PC-3 (cell line): ENCODE measurements at regions not wholly inside any gene's neighbourhood (a gene's known extent, or its start where the extent isn't known, plus 50 kb on each side); places are given as distances from the start of the nearest gene placed in this dataset.

ENCODE experiments used
- ATAC-seq: fragments of 200-7000 bp; cut with Tn5 transposase; 2 replicates; pipeline ENCODE4 v1.9.1; 2020; ENCODE audit warnings: mild to moderate bottlenecking, moderate library complexity
- BruUV-seq: library from RNA; stranded (reverse); fragments of 400-500 nt; replicated peaks from 2 replicates; lab custom pipeline; 2021; lab: Mats Ljungman, UMichigan
- CTCF ChIA-PET: fragments of 300-600 bp; sonication (Branson Sonifier 250); formaldehyde crosslinking; loops from one replicate; lab custom pipeline; 2022; ENCODE audit warnings: antibody characterized with exemption; lab: Charles Lee
- POLR2A ChIA-PET: fragments of 300-600 bp; sonication (Branson Sonifier 250); formaldehyde crosslinking; loops from one replicate; lab custom pipeline; 2022; ENCODE audit warnings: antibody characterized with exemption; ENCODE audit not compliant: unreplicated experiment; lab: Charles Lee
- DNase-seq: peaks from one replicate; pipeline ENCODE4 v3.0.0-alpha.2; 2015
- H2AFZ ChIP-seq: fragments of 300-600 bp; sonication (generic); 2 replicates; pipeline ENCODE4 v1.6.0; 2016; ENCODE audit warnings: antibody characterized with exemption, low read length
- H3F3A ChIP-seq: fragments of 300-600 bp; sonication (generic); one replicate; pipeline ENCODE4 v1.6.0; 2017; ENCODE audit warnings: antibody characterized with exemption, low read length, control low read depth, mild to moderate bottlenecking; ENCODE audit not compliant: unreplicated experiment
- H3K27ac ChIP-seq: fragments of 300-600 bp; sonication (generic); 2 replicates; pipeline ENCODE4 v1.5.1; 2016; ENCODE audit warnings: mild to moderate bottlenecking, low read length
- H3K27me3 ChIP-seq: fragments of 300-600 bp; sonication (generic); 2 replicates; pipeline ENCODE4 v1.6.1; 2016; ENCODE audit warnings: low read length, mixed read lengths
- H3K36me3 ChIP-seq: fragments of 300-600 bp; sonication (generic); 2 replicates; pipeline ENCODE4 v1.6.1; 2016; ENCODE audit warnings: low read depth, mixed run types, low read length, mixed read lengths
- H3K4me1 ChIP-seq: fragments of 300-600 bp; sonication (generic); 2 replicates; pipeline ENCODE4 v1.5.1; 2016; ENCODE audit warnings: low read length; ENCODE audit not compliant: insufficient read depth
- H3K4me2 ChIP-seq: fragments of 300-600 bp; sonication (generic); 2 replicates; pipeline ENCODE4 v1.6.0; 2016; ENCODE audit warnings: low read length
- H3K4me3 ChIP-seq: fragments of 300-600 bp; sonication (generic); 2 replicates; pipeline ENCODE4 v1.5.1; 2016; ENCODE audit warnings: mild to moderate bottlenecking, low read length, mixed read lengths
- H3K79me2 ChIP-seq: fragments of 300-600 bp; sonication (generic); 2 replicates; pipeline ENCODE4 v1.6.1; 2017; ENCODE audit warnings: low read length, mixed read lengths
- H3K9ac ChIP-seq: fragments of 300-600 bp; sonication (generic); 2 replicates; pipeline ENCODE4 v1.6.0; 2016; ENCODE audit warnings: mild to moderate bottlenecking, low read length
- H3K9me2 ChIP-seq: fragments of 300-600 bp; sonication (generic); replicated peaks from 2 replicates; pipeline ENCODE4 v1.6.1; 2016; ENCODE audit warnings: mixed run types, low read length, mixed read lengths
- H3K9me3 ChIP-seq: fragments of 300-600 bp; sonication (generic); 2 replicates; pipeline ENCODE4 v1.6.1; 2016; ENCODE audit warnings: low read length, mixed read lengths
- H4K20me1 ChIP-seq: fragments of 300-600 bp; sonication (generic); 2 replicates; pipeline ENCODE4 v1.6.1; 2016; ENCODE audit warnings: low read length, mixed read lengths
- EZH2 ChIP-seq: fragments of 300-600 bp; sonication (generic); IDR thresholded peaks from one replicate; pipeline ENCODE4 v1.6.1; 2017; ENCODE audit warnings: antibody characterized with exemption, mild to moderate bottlenecking, low read length; ENCODE audit not compliant: unreplicated experiment
- EZH2phosphoT487 ChIP-seq: fragments of 300-600 bp; sonication (generic); IDR thresholded peaks from 2 replicates; pipeline ENCODE4 v1.6.1; 2018; ENCODE audit warnings: mild to moderate bottlenecking, antibody characterized with exemption, low read length, borderline replicate concordance
- intact Hi-C: fragments of 100-400 bp; cut with micrococcal nuclease; formaldehyde crosslinking; loops from 2 replicates; pipeline ENCODE4 v1.9.0; 2023
- TF ChIP-seq, protein P1 (sequence below): fragments of 300-600 bp; sonication (generic); conservative IDR thresholded peaks from 2 replicates; pipeline ENCODE4 v1.5.1; 2017; ENCODE audit warnings: antibody characterized with exemption, low read depth, mild to moderate bottlenecking, low read length

DNA sequence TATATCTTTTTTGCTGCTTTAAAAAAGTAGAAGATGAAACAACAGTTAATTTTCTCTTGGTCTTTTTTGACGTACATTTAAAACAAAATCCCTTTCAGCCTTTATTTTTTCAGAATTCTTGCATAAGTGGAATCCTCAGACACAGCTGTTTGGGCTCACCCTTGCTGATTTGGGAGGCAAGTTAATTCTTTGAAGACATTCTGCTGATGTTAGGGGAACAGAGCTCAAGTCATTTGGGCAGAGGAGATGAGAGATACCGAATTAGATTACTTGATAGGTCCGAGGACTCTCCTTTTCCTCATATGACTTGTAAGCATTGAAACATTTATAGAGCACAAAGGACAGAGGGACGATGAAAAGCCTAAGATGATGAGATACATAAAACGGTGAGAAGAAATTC lies 567.9 kb upstream of the CITED2 start:
- H3K4me1 ChIP-seq, result peaks cover 14% of the 10 kb centered on the region
- BruUV-seq, result no TSS peak
- ChIA-PET CTCF (no interaction called here), POLR2A (no interaction called here)
- no peaks in the 10 kb centered on the region for H3K9me2 ChIP-seq
- intact Hi-C loops, result no loop called here
- ATAC-seq, result no peak
- no peaks in the 10 kb centered on the region for H3F3A ChIP-seq
- no peaks in the 10 kb centered on the region for H3K27me3 ChIP-seq
- no peak overlapping the region for H3K4me2 ChIP-seq
- no peaks in the 10 kb centered on the region for H4K20me1 ChIP-seq
- no peak for DNase-seq
- no peak overlapping the region for H2AFZ ChIP-seq
- no peak overlapping the region for H3K9ac ChIP-seq
- H3K79me2 ChIP-seq, result no peaks in the 10 kb centered on the region
- no peaks in the 10 kb centered on the region for H3K9me3 ChIP-seq
- no peaks in the 10 kb centered on the region for H3K36me3 ChIP-seq
- H3K4me3 ChIP-seq, result no peak overlapping the region
- no peak overlapping the region for H3K27ac ChIP-seq
- TF ChIP-seq, protein P1, sequence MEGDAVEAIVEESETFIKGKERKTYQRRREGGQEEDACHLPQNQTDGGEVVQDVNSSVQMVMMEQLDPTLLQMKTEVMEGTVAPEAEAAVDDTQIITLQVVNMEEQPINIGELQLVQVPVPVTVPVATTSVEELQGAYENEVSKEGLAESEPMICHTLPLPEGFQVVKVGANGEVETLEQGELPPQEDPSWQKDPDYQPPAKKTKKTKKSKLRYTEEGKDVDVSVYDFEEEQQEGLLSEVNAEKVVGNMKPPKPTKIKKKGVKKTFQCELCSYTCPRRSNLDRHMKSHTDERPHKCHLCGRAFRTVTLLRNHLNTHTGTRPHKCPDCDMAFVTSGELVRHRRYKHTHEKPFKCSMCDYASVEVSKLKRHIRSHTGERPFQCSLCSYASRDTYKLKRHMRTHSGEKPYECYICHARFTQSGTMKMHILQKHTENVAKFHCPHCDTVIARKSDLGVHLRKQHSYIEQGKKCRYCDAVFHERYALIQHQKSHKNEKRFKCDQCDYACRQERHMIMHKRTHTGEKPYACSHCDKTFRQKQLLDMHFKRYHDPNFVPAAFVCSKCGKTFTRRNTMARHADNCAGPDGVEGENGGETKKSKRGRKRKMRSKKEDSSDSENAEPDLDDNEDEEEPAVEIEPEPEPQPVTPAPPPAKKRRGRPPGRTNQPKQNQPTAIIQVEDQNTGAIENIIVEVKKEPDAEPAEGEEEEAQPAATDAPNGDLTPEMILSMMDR, result no peak
- TF ChIP-seq EZH2, result no peak
- no peak for TF ChIP-seq EZH2phosphoT487

DNA sequence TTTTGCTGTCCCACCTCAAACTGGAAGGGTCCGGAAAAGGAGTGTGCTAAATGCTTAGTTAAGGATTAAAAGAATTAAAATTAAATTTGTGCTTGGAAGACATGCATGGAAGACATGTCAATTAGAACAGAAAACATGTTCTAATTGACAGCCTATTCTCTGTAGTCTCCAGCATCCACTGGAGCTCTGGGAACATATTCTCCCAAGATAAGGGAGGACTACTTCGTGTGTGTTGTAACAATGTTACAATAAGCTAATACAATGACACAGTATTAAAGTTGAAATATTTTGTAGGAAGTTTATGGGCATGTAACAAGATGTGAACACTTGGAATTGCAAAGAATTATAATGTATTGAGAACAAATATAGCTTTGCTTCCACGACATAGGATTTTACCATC lies 567.4 kb upstream of the CITED2 start:
- Histone ChIP-seq H3K4me2 (no peak overlapping the region), H4K20me1 (no peaks in the 10 kb centered on the region), H3K27me3 (no peaks in the 10 kb centered on the region), H3K4me3 (no peak overlapping the region), H3K27ac (no peak overlapping the region), H2AFZ (no peak overlapping the region), H3K79me2 (no peaks in the 10 kb centered on the region), H3K9me2 (no peaks in the 10 kb centered on the region), H3K36me3 (no peaks in the 10 kb centered on the region), H3K9ac (no peak overlapping the region), H3F3A (no peaks in the 10 kb centered on the region), H3K9me3 (no peaks in the 10 kb centered on the region), H3K4me1 (peaks cover 14% of the 10 kb centered on the region)
- TF ChIP-seq EZH2, result no peak
- no peak for TF ChIP-seq EZH2phosphoT487
- ATAC-seq (no peak), DNase-seq (no peak)
- CTCF ChIA-PET, result no interaction called here
- intact Hi-C loops, result no loop called here
- BruUV-seq, result no TSS peak
- POLR2A ChIA-PET, result no interaction called here

DNA sequence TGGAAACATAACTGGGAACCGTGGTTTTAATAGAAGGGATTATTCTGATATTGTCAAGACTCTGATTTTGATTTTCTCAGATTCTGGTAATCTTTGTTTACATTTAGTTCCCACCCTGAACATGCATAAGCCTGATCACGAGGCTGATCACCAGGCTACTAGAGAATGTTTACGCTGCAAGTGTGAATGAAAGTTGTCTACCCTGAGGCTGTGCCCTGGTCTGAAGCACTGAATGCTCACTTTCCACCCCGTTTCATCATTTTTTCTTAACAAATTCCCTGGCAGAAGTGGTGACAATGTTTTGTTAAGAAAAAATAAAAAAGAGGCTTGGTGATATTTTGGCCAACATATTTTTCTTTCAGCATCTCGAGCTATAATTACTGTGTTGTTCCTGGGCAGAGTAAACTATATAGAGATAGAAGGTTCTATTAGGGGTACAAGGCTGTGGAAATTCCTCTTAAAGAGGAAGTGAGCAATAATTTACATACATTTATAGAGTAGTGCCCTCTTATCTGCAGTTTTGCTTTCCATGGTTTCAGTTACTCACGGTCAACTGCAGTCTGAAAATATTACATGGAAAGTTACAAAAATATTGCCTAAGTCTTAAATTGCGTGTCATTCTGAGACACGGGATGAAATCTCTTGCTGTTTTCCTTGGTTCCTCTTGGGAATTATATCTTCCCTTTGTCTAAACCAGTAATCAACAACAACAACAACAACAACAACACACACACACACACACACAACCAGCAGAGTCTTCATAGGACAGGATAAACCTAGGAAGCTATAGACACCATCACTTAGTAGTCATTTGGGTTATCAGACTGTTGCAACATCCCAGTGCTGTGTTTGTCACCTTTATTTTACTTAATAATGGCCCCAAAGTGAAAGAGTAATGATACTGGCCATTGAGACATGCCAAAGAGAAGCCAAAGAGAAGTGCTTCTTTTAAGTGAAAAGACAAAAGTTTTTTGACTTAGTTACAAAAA lies 566.6 kb upstream of the CITED2 start:
- TF ChIP-seq EZH2 (no peak), EZH2phosphoT487 (no peak)
- TF ChIP-seq, protein P1, result no peak
- Histone ChIP-seq H3F3A (no peaks in the 10 kb centered on the region), H4K20me1 (no peaks in the 10 kb centered on the region), H3K79me2 (no peaks in the 10 kb centered on the region), H2AFZ (no peak overlapping the region), H3K9ac (no peak overlapping the region), H3K4me3 (no peak overlapping the region), H3K4me2 (no peak overlapping the region), H3K4me1 (peaks cover 14% of the 10 kb centered on the region), H3K9me2 (no peaks in the 10 kb centered on the region), H3K9me3 (no peaks in the 10 kb centered on the region), H3K27me3 (no peaks in the 10 kb centered on the region), H3K36me3 (no peaks in the 10 kb centered on the region), H3K27ac (no peak overlapping the region)
- CTCF ChIA-PET, result no interaction called here
- ATAC-seq (no peak), DNase-seq (no peak)
- intact Hi-C loops, result no loop called here
- POLR2A ChIA-PET, result no interaction called here
- no TSS peak for BruUV-seq
